Stimulated activated naive B cell treated with anti-CD40 and anti-IgM and Interleukin-4, amounts not matched to agents 10 μg/mL and 1 μg/mL and 100 μg/mL, for 72 hours (primary cell): ENCODE measurements at regions not wholly inside any gene's neighbourhood (a gene's known extent, or its start where the extent isn't known, plus 50 kb on each side); places are given as distances from the start of the nearest gene placed in this dataset.
"Not testable (repeated sequence)": the region's sequence is repeated elsewhere in the genome, so short reads cannot be mapped to it uniquely, and the experiment has no call there.

ENCODE experiments used
- ATAC-seq, 2 donors: fragments of 150-1000 bp; cut with Tn5 transposase; replicated peaks; 2 replicates each; pipeline ENCODE4 v1.10.0; 2021; ENCODE audit warnings: moderate library complexity in 1 of 2
- DNase-seq: peaks from one replicate; pipeline ENCODE4 v3.0.0; 2021
- H3K27ac Mint-ChIP-seq: one replicate; pipeline ENCODE4 v1.8.0; 2022; ENCODE audit warnings: mild to moderate bottlenecking, mixed read lengths
- H3K27me3 Mint-ChIP-seq, 2 donors: one replicate each; pipeline ENCODE4 v1.8.0; 2022; ENCODE audit warnings: mixed read lengths in 2 of 2
- H3K36me3 Mint-ChIP-seq, 2 donors: one replicate each; pipeline ENCODE4 v1.8.0; 2022; ENCODE audit warnings: mixed read lengths in 2 of 2, mild to moderate bottlenecking in 1 of 2
- H3K4me1 Mint-ChIP-seq, 2 donors: one replicate each; pipeline ENCODE4 v1.8.0; 2022; ENCODE audit warnings: mixed read lengths in 2 of 2, mild to moderate bottlenecking in 1 of 2
- H3K4me3 Mint-ChIP-seq, 2 donors: one replicate each; pipeline ENCODE4 v1.8.0; 2022; ENCODE audit warnings: mild to moderate bottlenecking in 2 of 2, mixed read lengths in 2 of 2, moderate library complexity in 1 of 2
- H3K9me3 Mint-ChIP-seq, 2 donors: one replicate each; pipeline ENCODE4 v1.8.0; 2022; ENCODE audit warnings: mixed read lengths in 2 of 2, mild to moderate bottlenecking in 1 of 2

- Mint-ChIP-seq H3K4me3 (no peak overlapping the region), H3K36me3 (no peaks in the 10 kb centered on the region), H3K4me1 (no peaks in the 10 kb centered on the region), H3K27ac (no peak overlapping the region), H3K9me3 (peaks cover under 1 to 2% of the 10 kb centered on the region in 2 donors), H3K27me3 (no peaks in the 10 kb centered on the region)
- DNase-seq (no peak), ATAC-seq (no peak)
Measured at GRCh38 chr4:66202870-66203269, 532.6 kb upstream of the EPHA5 start.

- ATAC-seq = no peak
- Mint-ChIP-seq H3K9me3 (peaks cover 0 to 1% of the 10 kb centered on the region in 2 donors), H3K4me1 (no peaks in the 10 kb centered on the region), H3K27me3 (no peaks in the 10 kb centered on the region), H3K36me3 (no peaks in the 10 kb centered on the region), H3K27ac (no peak overlapping the region), H3K4me3 (no peak overlapping the region)
- no peak for DNase-seq
Measured at GRCh38 chr4:66197451-66197850, 527.2 kb upstream of the EPHA5 start.

- DNase-seq = no peak
- no peaks in the 10 kb centered on the region for H3K36me3 Mint-ChIP-seq
- H3K4me1 Mint-ChIP-seq = no peaks in the 10 kb centered on the region
- H3K27ac Mint-ChIP-seq = no peak overlapping the region
- ATAC-seq = no peak
- no peaks in the 10 kb centered on the region for H3K27me3 Mint-ChIP-seq
- no peak overlapping the region for H3K4me3 Mint-ChIP-seq
- peaks cover 0 to 1% of the 10 kb centered on the region in 2 donors for H3K9me3 Mint-ChIP-seq
Measured at GRCh38 chr4:66193487-66193886, 523.2 kb upstream of the EPHA5 start.

- no peaks in the 10 kb centered on the region for H3K9me3 Mint-ChIP-seq
- no peaks in the 10 kb centered on the region for H3K4me1 Mint-ChIP-seq
- no peaks in the 10 kb centered on the region for H3K27me3 Mint-ChIP-seq
- H3K27ac Mint-ChIP-seq = no peak overlapping the region
- no peak for DNase-seq
- no peak overlapping the region for H3K4me3 Mint-ChIP-seq
- no peak for ATAC-seq
- no peaks in the 10 kb centered on the region for H3K36me3 Mint-ChIP-seq
Measured at GRCh38 chr4:66187175-66187720, 517.0 kb upstream of the EPHA5 start.

DNA sequence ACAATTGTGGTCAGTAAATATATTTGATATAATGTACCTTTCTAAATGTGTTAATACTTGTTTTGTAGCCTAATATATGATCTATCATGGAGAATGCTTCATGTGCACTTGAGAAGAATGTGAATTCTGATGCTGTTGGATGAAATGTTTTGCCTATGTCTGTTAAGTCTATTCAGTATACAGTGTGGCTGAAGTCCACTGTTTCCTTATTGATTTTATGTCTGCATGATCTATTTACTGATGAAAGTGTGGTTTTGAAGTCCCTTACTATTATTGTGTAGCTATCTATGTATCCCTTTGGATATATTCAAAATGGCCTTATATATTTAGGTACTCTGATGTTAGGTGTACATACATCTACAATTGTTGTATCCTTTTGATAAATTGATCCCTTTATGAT lies 515.8 kb upstream of the EPHA5 start:
- Mint-ChIP-seq H3K36me3 (no peaks in the 10 kb centered on the region), H3K9me3 (peaks cover 2 to 3% of the 10 kb centered on the region in 2 donors), H3K4me1 (no peaks in the 10 kb centered on the region), H3K4me3 (no peak overlapping the region), H3K27ac (no peak overlapping the region), H3K27me3 (no peaks in the 10 kb centered on the region)
- no peak for DNase-seq
- ATAC-seq = no peak

DNA sequence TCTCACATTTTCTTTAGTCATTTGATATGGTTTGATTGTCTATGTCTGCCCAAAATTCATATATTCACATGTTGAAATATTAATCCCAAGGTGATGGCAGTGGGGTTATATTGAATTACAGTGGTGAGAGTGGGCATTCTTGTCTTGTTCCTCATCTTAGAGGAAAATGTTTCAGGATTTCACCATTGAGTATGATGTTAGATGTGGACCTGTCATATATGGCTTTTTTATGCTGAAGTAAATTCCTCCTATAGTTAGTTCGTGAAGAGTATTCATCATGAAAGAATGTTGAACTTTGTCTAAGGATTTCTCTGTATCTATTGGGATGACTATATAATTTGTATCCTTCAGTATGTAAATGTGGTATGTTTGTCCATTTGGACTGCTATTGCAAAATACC lies 512.3 kb upstream of the EPHA5 start:
- no peaks in the 10 kb centered on the region for H3K27me3 Mint-ChIP-seq
- no peak for DNase-seq
- peaks cover 2 to 3% of the 10 kb centered on the region in 2 donors for H3K9me3 Mint-ChIP-seq
- H3K4me3 Mint-ChIP-seq = no peak overlapping the region
- no peak overlapping the region for H3K27ac Mint-ChIP-seq
- H3K4me1 Mint-ChIP-seq = no peaks in the 10 kb centered on the region
- no peak for ATAC-seq
- no peaks in the 10 kb centered on the region for H3K36me3 Mint-ChIP-seq

- DNase-seq (no peak), ATAC-seq (no peak)
- Mint-ChIP-seq H3K27ac (no peak overlapping the region), H3K27me3 (no peaks in the 10 kb centered on the region), H3K9me3 (peaks cover 3 to 5% of the 10 kb centered on the region in 2 donors), H3K4me3 (no peak overlapping the region), H3K4me1 (no peaks in the 10 kb centered on the region), H3K36me3 (no peaks in the 10 kb centered on the region)
Measured at GRCh38 chr4:66178906-66179305, 508.6 kb upstream of the EPHA5 start.

DNA sequence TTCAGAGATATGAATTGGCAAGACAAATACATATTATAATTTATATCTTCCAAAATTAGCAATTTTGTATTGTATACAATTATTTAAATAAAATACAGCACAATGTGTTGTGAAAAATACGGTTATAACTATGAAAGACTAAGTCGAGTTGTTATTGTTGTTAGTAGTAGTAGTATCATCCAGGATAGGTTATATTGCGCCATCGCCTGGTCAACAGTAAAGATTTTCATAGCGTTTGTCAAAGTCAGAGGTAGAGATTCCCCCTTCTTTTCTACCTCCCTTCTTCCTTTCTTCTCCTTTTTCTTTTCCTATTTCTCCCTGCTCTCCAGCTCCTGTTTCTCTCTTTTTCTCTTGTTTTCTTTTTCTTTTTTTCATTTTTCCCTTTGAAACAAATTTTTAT lies 499.1 kb upstream of the EPHA5 start:
- Mint-ChIP-seq H3K9me3 (peaks cover 3 to 5% of the 10 kb centered on the region in 2 donors), H3K36me3 (no peaks in the 10 kb centered on the region), H3K27me3 (no peaks in the 10 kb centered on the region), H3K4me3 (no peak overlapping the region), H3K27ac (no peak overlapping the region), H3K4me1 (no peaks in the 10 kb centered on the region)
- ATAC-seq (no peak), DNase-seq (no peak)

- Mint-ChIP-seq H3K4me3 (no peak overlapping the region), H3K9me3 (peaks cover 3 to 7% of the 10 kb centered on the region in 2 donors), H3K4me1 (no peaks in the 10 kb centered on the region), H3K36me3 (no peaks in the 10 kb centered on the region), H3K27me3 (no peaks in the 10 kb centered on the region), H3K27ac (no peak overlapping the region)
- DNase-seq = no peak
- no peak for ATAC-seq
Measured at GRCh38 chr4:66164869-66165268, 494.6 kb upstream of the EPHA5 start.

GRCh38 chr4:66160606-66161005 lies 490.3 kb upstream of the EPHA5 start:
- DNase-seq = no peak
- H3K27me3 Mint-ChIP-seq = no peaks in the 10 kb centered on the region
- no peak for ATAC-seq
- H3K27ac Mint-ChIP-seq = no peak overlapping the region
- H3K36me3 Mint-ChIP-seq = no peaks in the 10 kb centered on the region
- H3K9me3 Mint-ChIP-seq = peaks cover 3 to 10% of the 10 kb centered on the region in 2 donors
- H3K4me3 Mint-ChIP-seq = no peak overlapping the region
- H3K4me1 Mint-ChIP-seq = no peaks in the 10 kb centered on the region

GRCh38 chr4:66157594-66157993 lies 487.3 kb upstream of the EPHA5 start:
- Mint-ChIP-seq H3K4me1 (no peaks in the 10 kb centered on the region), H3K27me3 (no peaks in the 10 kb centered on the region), H3K4me3 (no peak overlapping the region), H3K36me3 (no peaks in the 10 kb centered on the region), H3K9me3 (peaks cover 5 to 6% of the 10 kb centered on the region in 2 donors), H3K27ac (no peak overlapping the region)
- DNase-seq (no peak), ATAC-seq (no peak)

GRCh38 chr4:66130042-66130441 lies 459.8 kb upstream of the EPHA5 start:
- Mint-ChIP-seq H3K4me1 (no peaks in the 10 kb centered on the region), H3K9me3 (no peaks in the 10 kb centered on the region), H3K27me3 (no peaks in the 10 kb centered on the region), H3K36me3 (no peaks in the 10 kb centered on the region), H3K27ac (no peak overlapping the region), H3K4me3 (no peak overlapping the region)
- ATAC-seq = no peak
- DNase-seq = no peak

- Mint-ChIP-seq H3K4me1 (no peaks in the 10 kb centered on the region), H3K36me3 (no peaks in the 10 kb centered on the region), H3K9me3 (no peaks in the 10 kb centered on the region), H3K27ac (no peak overlapping the region), H3K27me3 (no peaks in the 10 kb centered on the region), H3K4me3 (no peak overlapping the region)
- ATAC-seq (no peak), DNase-seq (no peak)
Measured at GRCh38 chr4:66123831-66124413, 453.6 kb upstream of the EPHA5 start.

DNA sequence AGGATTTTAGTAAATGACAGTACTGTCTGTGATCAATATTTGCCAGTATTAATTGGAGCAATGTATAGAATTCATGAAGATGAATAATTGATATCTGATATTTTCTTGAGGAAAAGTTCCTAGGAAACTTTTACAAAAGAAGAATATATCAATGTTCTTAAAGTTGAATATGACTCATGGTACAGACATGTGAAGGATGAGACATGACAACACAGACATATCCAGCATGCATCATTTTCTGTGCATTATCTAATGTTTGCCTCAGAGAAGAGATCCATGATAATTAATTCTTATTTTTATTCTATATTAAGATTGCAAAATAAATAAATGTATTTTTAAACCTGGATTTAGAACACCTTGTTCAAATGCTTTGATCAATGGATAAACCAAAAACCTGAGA lies 452.9 kb upstream of the EPHA5 start:
- Mint-ChIP-seq H3K36me3 (no peaks in the 10 kb centered on the region), H3K9me3 (no peaks in the 10 kb centered on the region), H3K4me1 (no peaks in the 10 kb centered on the region), H3K27ac (no peak overlapping the region), H3K4me3 (no peak overlapping the region), H3K27me3 (no peaks in the 10 kb centered on the region)
- DNase-seq = no peak
- no peak for ATAC-seq

- not testable (repeated sequence) for H3K27ac Mint-ChIP-seq, H3K9me3 Mint-ChIP-seq, H3K4me1 Mint-ChIP-seq, DNase-seq, H3K27me3 Mint-ChIP-seq, H3K36me3 Mint-ChIP-seq, ATAC-seq, H3K4me3 Mint-ChIP-seq
Measured at GRCh38 chr4:66115231-66115630, 444.9 kb upstream of the EPHA5 start.

- H3K27me3 Mint-ChIP-seq = no peaks in the 10 kb centered on the region
- H3K9me3 Mint-ChIP-seq = peaks cover 3 to 4% of the 10 kb centered on the region in 2 donors
- no peaks in the 10 kb centered on the region for H3K36me3 Mint-ChIP-seq
- no peak overlapping the region for H3K27ac Mint-ChIP-seq
- DNase-seq (no peak), ATAC-seq (no peak)
- no peaks in the 10 kb centered on the region for H3K4me1 Mint-ChIP-seq
- no peak overlapping the region for H3K4me3 Mint-ChIP-seq
Measured at GRCh38 chr4:66108898-66109297, 438.6 kb upstream of the EPHA5 start.
